K562 (cell line): ENCODE measurements at regions not wholly inside any gene's neighbourhood (a gene's known extent, or its start where the extent isn't known, plus 50 kb on each side); places are given as distances from the start of the nearest gene placed in this dataset.
A peak's percentile ranks its signal among the peaks of the same experiment; 100 is the strongest.

Source experiments
- BRCA1 ChIP-seq, 2 experiments: fragments of 450-650 bp in 1 of 2; sonication (generic) in 1 of 2; formaldehyde crosslinking in 1 of 2; IDR thresholded peaks; 2 replicates each; pipeline versions ENCODE4 v1.5.0 to v1.6.1; 2017 to 2020; ENCODE audit warnings: mild to moderate bottlenecking in 1 of 2, missing genetic modification reagents in 1 of 2
- CREB1 ChIP-seq, 2 experiments: sonication (generic) in 1 of 2; formaldehyde crosslinking in 1 of 2; IDR thresholded peaks; 2 replicates each; pipeline versions ENCODE4 v1.6.1 to v1.8.0; 2012 to 2022; ENCODE audit warnings: inconsistent platforms in 1 of 2, mild to moderate bottlenecking in 1 of 2, missing genetic modification reagents in 1 of 2, moderate library complexity in 1 of 2
- E2F8 ChIP-seq: fragments of 450-650 bp; IDR thresholded peaks from 2 replicates; pipeline ENCODE4 v1.7.1; 2018; ENCODE audit warnings: mild to moderate bottlenecking, low read depth; ENCODE audit not compliant: partially characterized antibody
- ELK1 ChIP-seq: sonication (generic); formaldehyde crosslinking; IDR thresholded peaks from 2 replicates; pipeline ENCODE4 v1.8.1; 2022; ENCODE audit warnings: missing genetic modification reagents
- EP300 ChIP-seq: IDR thresholded peaks from 2 replicates; pipeline ENCODE4 v1.6.1; 2012; ENCODE audit warnings: low read length, improper control_type of control experiment
- ETV1 ChIP-seq: fragments of 450-650 bp; conservative IDR thresholded peaks from 2 replicates; pipeline ENCODE4 v1.6.1; 2016; ENCODE audit warnings: missing genetic modification characterization, control low read depth, low read depth, missing compliant biosample characterization
- NELFE ChIP-seq: IDR thresholded peaks from 2 replicates; pipeline ENCODE4 v1.6.1; 2011; ENCODE audit warnings: mild to moderate bottlenecking; ENCODE audit not compliant: insufficient read depth, insufficient read length
- RBBP5 ChIP-seq: fragments of 200-600 bp; sonication (generic); IDR thresholded peaks from 2 replicates; pipeline ENCODE4 v1.6.1; 2012; ENCODE audit warnings: borderline replicate concordance, mild to moderate bottlenecking, low read length, control low read depth, inconsistent platforms; ENCODE audit not compliant: insufficient read depth, poor library complexity, severe bottlenecking
- SIX5 ChIP-seq, 2 experiments: IDR thresholded peaks; 2 replicates each; pipeline ENCODE4 v1.6.1; 2011; ENCODE audit warnings: low read length in 2 of 2, borderline replicate concordance in 1 of 2, low read depth in 1 of 2, mild to moderate bottlenecking in 1 of 2, moderate library complexity in 1 of 2; ENCODE audit not compliant: insufficient read depth in 1 of 2
- ZEB2 ChIP-seq: fragments of 450-650 bp; IDR thresholded peaks from 2 replicates; pipeline ENCODE4 v1.6.1; 2016
- ZMIZ1 ChIP-seq, 2 experiments: fragments of 150-350 bp in 1 of 2; IDR thresholded peaks; 2 replicates each; pipeline ENCODE4 v1.6.1; 2012 to 2016; ENCODE audit warnings: low read depth in 2 of 2, low read length in 2 of 2, mild to moderate bottlenecking in 1 of 2, moderate library complexity in 1 of 2
- ZNF436 ChIP-seq: fragments of 250-450, 450-650 bp; sonication (Bioruptor Pico); formaldehyde crosslinking; IDR thresholded peaks from 2 replicates; pipeline ENCODE4 v1.7.0; 2020; ENCODE audit warnings: mild to moderate bottlenecking
- ZNF507 ChIP-seq: conservative IDR thresholded peaks from 2 replicates; pipeline ENCODE4 v1.6.1; 2017; ENCODE audit warnings: missing genetic modification characterization, missing compliant biosample characterization
- ZNF592 ChIP-seq: fragments of 450-650 bp; IDR thresholded peaks from 2 replicates; pipeline ENCODE4 v1.6.1; 2017; ENCODE audit warnings: antibody characterized with exemption, mild to moderate bottlenecking

- TF ChIP-seq BRCA1 (IDR thresholded peaks at IDR 0.05), result no peak
- TF ChIP-seq BRCA1 (CRISPR knock-in tag; IDR thresholded peaks at IDR 0.05), result no peak
- TF ChIP-seq NELFE, result no peak
- TF ChIP-seq RBBP5, result peak; percentile 76
- no peak for TF ChIP-seq E2F8
- no peak for TF ChIP-seq ZNF507 (tag)
- TF ChIP-seq ZNF592, result no peak
- no peak for TF ChIP-seq EP300
- TF ChIP-seq ZMIZ1 (IDR thresholded peaks at IDR 0.05; ENCODE audit: low read depth in 2 of 2, low read length in 2 of 2), result no peak
- no peak for TF ChIP-seq ZEB2
- TF ChIP-seq ETV1, result no peak
- no peak for TF ChIP-seq CREB1 (IDR thresholded peaks at IDR 0.05)
- TF ChIP-seq CREB1 (CRISPR knock-in tag; IDR thresholded peaks at IDR 0.05), result no peak
- TF ChIP-seq SIX5 (IDR thresholded peaks at IDR 0.05; ENCODE audit: borderline replicate concordance in 1 of 2, insufficient read depth in 1 of 2, low read depth in 1 of 2, low read length in 2 of 2), result no peak
- TF ChIP-seq ZNF436 (CRISPR knock-in tag), result no peak
- TF ChIP-seq ELK1 (CRISPR knock-in tag), result no peak
Observed at GRCh38 chr1:90850898-90851710, 134.0 kb upstream of the BARHL2 start (continued).
